ENCODE measurements at regions not wholly inside any gene's neighbourhood (a gene's known extent, or its start where the extent isn't known, plus 50 kb on each side); places are given as distances from the start of the nearest gene placed in this dataset.

DNA sequence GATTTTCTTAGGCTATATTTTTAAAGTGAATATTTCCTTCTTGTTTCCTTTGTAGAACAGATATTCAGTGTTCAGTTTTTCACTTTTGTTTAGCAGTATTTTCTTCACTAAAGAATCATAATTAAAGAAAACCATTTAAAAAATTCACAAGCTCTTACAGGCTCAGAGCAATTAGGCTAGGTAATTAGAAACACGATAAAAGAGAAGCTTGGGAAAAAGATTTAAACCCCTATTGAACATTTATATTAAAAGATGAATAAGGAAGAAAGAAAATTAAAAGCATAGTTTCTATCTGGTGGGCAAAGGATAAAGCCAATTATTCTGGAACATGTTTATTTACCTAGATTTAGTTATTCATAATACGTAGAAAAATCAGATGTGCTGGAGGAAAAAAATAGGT is 942.6 kb downstream of the PLA2G4A start:
- Histone ChIP-seq H3K4me3 (ENCODE audit: low read length) (no peak overlapping the region), H3K27ac (ENCODE audit: low read length) (no peak overlapping the region), H3K9me3 (ENCODE audit: control insufficient read depth, low read depth, low read length) (no peaks in the 10 kb centered on the region), H3K36me3 (ENCODE audit: control insufficient read depth, insufficient read depth, low read length) (no peaks in the 10 kb centered on the region), H3K4me1 (ENCODE audit: control insufficient read depth, insufficient read depth, low read length) (no peaks in the 10 kb centered on the region), H3K27me3 (ENCODE audit: control insufficient read depth, insufficient read depth, low read length) (no peaks in the 10 kb centered on the region)
- DNase-seq: no peak
- WGBS (ENCODE audit: insufficient coverage, low lambda C conversion rate): 78% methylated on average over 2 of the region's 2 CpGs

- Histone ChIP-seq H3K27ac (ENCODE audit: low read length) (no peak overlapping the region), H3K36me3 (ENCODE audit: control insufficient read depth, insufficient read depth, low read length) (no peaks in the 10 kb centered on the region), H3K9me3 (ENCODE audit: control insufficient read depth, low read depth, low read length) (no peaks in the 10 kb centered on the region), H3K27me3 (ENCODE audit: control insufficient read depth, insufficient read depth, low read length) (no peaks in the 10 kb centered on the region), H3K4me3 (ENCODE audit: low read length) (no peak overlapping the region), H3K4me1 (ENCODE audit: control insufficient read depth, insufficient read depth, low read length) (no peaks in the 10 kb centered on the region)
- no CpG with 5 or more reads among the region's 5 CpGs for WGBS (ENCODE audit: insufficient coverage, low lambda C conversion rate)
- DNase-seq: no peak
Observed at GRCh38 chr1:187773168-187773567, 944.4 kb downstream of the PLA2G4A start.

- Histone ChIP-seq H3K4me1 (ENCODE audit: control insufficient read depth, insufficient read depth, low read length) (no peaks in the 10 kb centered on the region), H3K27ac (ENCODE audit: low read length) (no peak overlapping the region), H3K9me3 (ENCODE audit: control insufficient read depth, low read depth, low read length) (no peaks in the 10 kb centered on the region), H3K36me3 (ENCODE audit: control insufficient read depth, insufficient read depth, low read length) (no peaks in the 10 kb centered on the region), H3K4me3 (ENCODE audit: low read length) (no peak overlapping the region), H3K27me3 (ENCODE audit: control insufficient read depth, insufficient read depth, low read length) (no peaks in the 10 kb centered on the region)
- 20% methylated on average over 1 of the region's 3 CpGs for WGBS (ENCODE audit: insufficient coverage, low lambda C conversion rate)
- DNase-seq: no peak
Observed at GRCh38 chr1:187787736-187788135, 959.0 kb downstream of the PLA2G4A start.

GRCh38 chr1:187788718-187789117 is 960.0 kb downstream of the PLA2G4A start:
- DNase-seq: no peak
- Histone ChIP-seq H3K27me3 (ENCODE audit: control insufficient read depth, insufficient read depth, low read length) (no peaks in the 10 kb centered on the region), H3K4me1 (ENCODE audit: control insufficient read depth, insufficient read depth, low read length) (no peaks in the 10 kb centered on the region), H3K9me3 (ENCODE audit: control insufficient read depth, low read depth, low read length) (no peaks in the 10 kb centered on the region), H3K27ac (ENCODE audit: low read length) (no peak overlapping the region), H3K4me3 (ENCODE audit: low read length) (no peak overlapping the region), H3K36me3 (ENCODE audit: control insufficient read depth, insufficient read depth, low read length) (no peaks in the 10 kb centered on the region)
- no CpG with 5 or more reads among the region's 2 CpGs for WGBS (ENCODE audit: insufficient coverage, low lambda C conversion rate)

DNA sequence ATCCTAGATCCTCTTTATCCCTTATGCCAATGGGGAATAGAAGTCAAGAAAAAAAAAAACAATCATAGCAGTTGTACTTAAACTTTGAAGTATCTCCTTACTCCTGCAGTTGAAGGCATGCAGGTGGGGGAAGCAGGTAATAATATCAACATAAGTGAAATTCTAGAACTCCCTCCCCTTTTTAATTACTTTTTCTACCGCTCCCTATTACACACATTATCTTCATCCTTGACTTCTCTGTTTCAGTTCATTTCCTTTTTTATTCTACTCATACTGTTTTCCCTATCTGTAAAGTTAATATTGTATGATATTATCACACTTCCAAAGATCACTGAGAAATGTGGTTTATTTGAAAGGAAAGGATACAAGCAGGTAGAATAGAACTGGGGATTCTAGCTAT is 962.0 kb downstream of the PLA2G4A start:
- Histone ChIP-seq H3K4me3 (ENCODE audit: low read length) (no peak overlapping the region), H3K9me3 (ENCODE audit: control insufficient read depth, low read depth, low read length) (no peaks in the 10 kb centered on the region), H3K36me3 (ENCODE audit: control insufficient read depth, insufficient read depth, low read length) (no peaks in the 10 kb centered on the region), H3K4me1 (ENCODE audit: control insufficient read depth, insufficient read depth, low read length) (no peaks in the 10 kb centered on the region), H3K27me3 (ENCODE audit: control insufficient read depth, insufficient read depth, low read length) (no peaks in the 10 kb centered on the region), H3K27ac (ENCODE audit: low read length) (no peak overlapping the region)
- no peak for DNase-seq
- WGBS (ENCODE audit: insufficient coverage, low lambda C conversion rate): 100% methylated on average over 1 of the region's 1 CpG

GRCh38 chr1:187794561-187794960 is 965.8 kb downstream of the PLA2G4A start:
- no peak overlapping the region for H3K27ac ChIP-seq (ENCODE audit: low read length)
- WGBS (ENCODE audit: insufficient coverage, low lambda C conversion rate): 92% methylated on average over 2 of the region's 2 CpGs
- no peak overlapping the region for H3K4me3 ChIP-seq (ENCODE audit: low read length)
- H3K36me3 ChIP-seq (ENCODE audit: control insufficient read depth, insufficient read depth, low read length): no peaks in the 10 kb centered on the region
- no peaks in the 10 kb centered on the region for H3K9me3 ChIP-seq (ENCODE audit: control insufficient read depth, low read depth, low read length)
- H3K27me3 ChIP-seq (ENCODE audit: control insufficient read depth, insufficient read depth, low read length): no peaks in the 10 kb centered on the region
- no peak for DNase-seq
- no peaks in the 10 kb centered on the region for H3K4me1 ChIP-seq (ENCODE audit: control insufficient read depth, insufficient read depth, low read length)

- Histone ChIP-seq H3K4me3 (ENCODE audit: low read length) (no peak overlapping the region), H3K9me3 (ENCODE audit: control insufficient read depth, low read depth, low read length) (no peaks in the 10 kb centered on the region), H3K27me3 (ENCODE audit: control insufficient read depth, insufficient read depth, low read length) (no peaks in the 10 kb centered on the region), H3K27ac (ENCODE audit: low read length) (no peak overlapping the region), H3K4me1 (ENCODE audit: control insufficient read depth, insufficient read depth, low read length) (no peaks in the 10 kb centered on the region), H3K36me3 (ENCODE audit: control insufficient read depth, insufficient read depth, low read length) (no peaks in the 10 kb centered on the region)
- DNase-seq: no peak
- 100% methylated on average over 1 of the region's 1 CpG for WGBS (ENCODE audit: insufficient coverage, low lambda C conversion rate)
Observed at GRCh38 chr1:187809549-187809948, 980.8 kb downstream of the PLA2G4A start.

GRCh38 chr1:187816646-187817045 is 987.9 kb downstream of the PLA2G4A start:
- H3K4me3 ChIP-seq (ENCODE audit: low read length): no peak overlapping the region
- no peaks in the 10 kb centered on the region for H3K9me3 ChIP-seq (ENCODE audit: control insufficient read depth, low read depth, low read length)
- no peak for DNase-seq
- no peak overlapping the region for H3K27ac ChIP-seq (ENCODE audit: low read length)
- H3K27me3 ChIP-seq (ENCODE audit: control insufficient read depth, insufficient read depth, low read length): no peaks in the 10 kb centered on the region
- H3K4me1 ChIP-seq (ENCODE audit: control insufficient read depth, insufficient read depth, low read length): no peaks in the 10 kb centered on the region
- H3K36me3 ChIP-seq (ENCODE audit: control insufficient read depth, insufficient read depth, low read length): no peaks in the 10 kb centered on the region
- WGBS (ENCODE audit: insufficient coverage, low lambda C conversion rate): 68% methylated on average over 2 of the region's 2 CpGs

DNA sequence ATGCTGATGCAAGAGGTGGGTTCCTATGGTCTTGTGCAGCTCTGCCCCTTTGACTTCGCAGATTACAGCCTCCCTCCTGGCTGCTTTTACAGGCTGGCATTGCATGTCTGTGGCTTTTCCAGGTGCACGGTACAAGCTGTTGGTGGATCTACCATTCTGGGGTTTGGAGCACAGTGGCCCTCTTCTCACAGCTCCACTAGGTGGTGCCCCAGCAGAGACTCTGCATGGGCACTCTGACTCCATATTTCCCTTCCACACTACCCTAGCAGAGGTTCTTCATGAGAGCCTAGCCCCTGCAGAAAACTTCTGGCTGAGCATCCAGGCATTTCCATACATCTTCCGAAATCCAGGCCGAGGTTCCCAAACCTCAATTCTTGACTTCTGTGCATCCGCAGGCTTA is 989.0 kb downstream of the PLA2G4A start:
- H3K4me3 ChIP-seq (ENCODE audit: low read length): no peak overlapping the region
- no CpG with 5 or more reads among the region's 5 CpGs for WGBS (ENCODE audit: insufficient coverage, low lambda C conversion rate)
- DNase-seq: no peak
- H3K27me3 ChIP-seq (ENCODE audit: control insufficient read depth, insufficient read depth, low read length): no peaks in the 10 kb centered on the region
- no peaks in the 10 kb centered on the region for H3K9me3 ChIP-seq (ENCODE audit: control insufficient read depth, low read depth, low read length)
- no peak overlapping the region for H3K27ac ChIP-seq (ENCODE audit: low read length)
- H3K4me1 ChIP-seq (ENCODE audit: control insufficient read depth, insufficient read depth, low read length): no peaks in the 10 kb centered on the region
- no peaks in the 10 kb centered on the region for H3K36me3 ChIP-seq (ENCODE audit: control insufficient read depth, insufficient read depth, low read length)

DNA sequence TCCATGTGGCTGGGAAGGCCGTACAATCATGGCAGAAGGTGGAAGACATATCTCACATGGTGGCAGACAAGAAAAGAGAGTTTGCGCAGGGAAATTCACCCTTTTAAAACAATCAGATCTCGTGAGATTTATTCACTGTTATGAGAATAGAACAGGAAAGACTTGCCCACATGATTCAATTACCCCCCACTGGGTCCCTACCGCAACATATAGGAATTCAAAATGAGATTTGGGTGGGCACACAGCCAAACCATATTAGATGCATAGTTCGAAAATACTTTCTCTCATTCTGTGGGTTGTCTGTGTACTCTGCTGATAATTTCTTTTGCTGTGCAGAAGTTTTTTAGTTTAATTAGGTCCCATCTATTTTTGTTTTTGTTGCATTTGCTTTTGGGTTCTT is 990.3 kb downstream of the PLA2G4A start:
- H3K36me3 ChIP-seq (ENCODE audit: control insufficient read depth, insufficient read depth, low read length): no peaks in the 10 kb centered on the region
- no peak for DNase-seq
- 22% methylated on average over 3 of the region's 5 CpGs for WGBS (ENCODE audit: insufficient coverage, low lambda C conversion rate)
- no peak overlapping the region for H3K4me3 ChIP-seq (ENCODE audit: low read length)
- H3K4me1 ChIP-seq (ENCODE audit: control insufficient read depth, insufficient read depth, low read length): no peaks in the 10 kb centered on the region
- H3K9me3 ChIP-seq (ENCODE audit: control insufficient read depth, low read depth, low read length): no peaks in the 10 kb centered on the region
- H3K27ac ChIP-seq (ENCODE audit: low read length): no peak overlapping the region
- no peaks in the 10 kb centered on the region for H3K27me3 ChIP-seq (ENCODE audit: control insufficient read depth, insufficient read depth, low read length)

- Histone ChIP-seq H3K9me3 (ENCODE audit: control insufficient read depth, low read depth, low read length) (no peaks in the 10 kb centered on the region), H3K27ac (ENCODE audit: low read length) (no peak overlapping the region), H3K27me3 (ENCODE audit: control insufficient read depth, insufficient read depth, low read length) (no peaks in the 10 kb centered on the region), H3K36me3 (ENCODE audit: control insufficient read depth, insufficient read depth, low read length) (no peaks in the 10 kb centered on the region), H3K4me1 (ENCODE audit: control insufficient read depth, insufficient read depth, low read length) (no peaks in the 10 kb centered on the region), H3K4me3 (ENCODE audit: low read length) (no peak overlapping the region)
- no peak for DNase-seq
- 95% methylated on average over 3 of the region's 12 CpGs for WGBS (ENCODE audit: insufficient coverage, low lambda C conversion rate)
Observed at GRCh38 chr1:187836557-187836956, 1007.8 kb downstream of the PLA2G4A start.
